ENCODE measurements at regions not wholly inside any gene's neighbourhood (a gene's known extent, or its start where the extent isn't known, plus 50 kb on each side); places are given as distances from the start of the nearest gene placed in this dataset.

- DNase-seq (ENCODE audit: low read depth in 2 of 2, low spot score in 1 of 2) = no peak
These were observed 443.8 kb upstream of the USP24 start for GRCh38 chr1:55658917-55659316.

GRCh38 chr1:55654750-55655149, 439.6 kb upstream of the USP24 start:
- DNase-seq (ENCODE audit: low read depth in 2 of 2, low spot score in 1 of 2) = no peak

GRCh38 chr1:55654171-55654570, 439.0 kb upstream of the USP24 start:
- DNase-seq (ENCODE audit: low read depth in 2 of 2, low spot score in 1 of 2) = no peak

- DNase-seq (ENCODE audit: low read depth in 2 of 2, low spot score in 1 of 2) = no peak
These were observed 435.3 kb upstream of the USP24 start for GRCh38 chr1:55650444-55650843.

- no peak for DNase-seq (ENCODE audit: low read depth in 2 of 2, low spot score in 1 of 2)
These were observed 431.0 kb upstream of the USP24 start for GRCh38 chr1:55646181-55646580.

- no peak for DNase-seq (ENCODE audit: low read depth in 2 of 2, low spot score in 1 of 2)
These were observed 430.1 kb upstream of the USP24 start for GRCh38 chr1:55645270-55645669.

- DNase-seq (ENCODE audit: low read depth in 2 of 2, low spot score in 1 of 2) = no peak
These were observed 426.8 kb upstream of the USP24 start for GRCh38 chr1:55641947-55642346.

GRCh38 chr1:55640708-55641473, 425.7 kb upstream of the USP24 start:
- DNase-seq (ENCODE audit: low read depth in 2 of 2, low spot score in 1 of 2) = no peak

GRCh38 chr1:55639526-55639925, 424.4 kb upstream of the USP24 start:
- DNase-seq (ENCODE audit: low read depth in 2 of 2, low spot score in 1 of 2) = no peak

- DNase-seq (ENCODE audit: low read depth in 2 of 2, low spot score in 1 of 2) = no peak
These were observed 423.9 kb upstream of the USP24 start for GRCh38 chr1:55639051-55639450.

- no peak for DNase-seq (ENCODE audit: low read depth in 2 of 2, low spot score in 1 of 2)
These were observed 421.5 kb upstream of the USP24 start for GRCh38 chr1:55636696-55637095.

- DNase-seq (ENCODE audit: low read depth in 2 of 2, low spot score in 1 of 2) = no peak
These were observed 420.7 kb upstream of the USP24 start for GRCh38 chr1:55635856-55636255.

GRCh38 chr1:55634516-55634915, 419.4 kb upstream of the USP24 start:
- no peak for DNase-seq (ENCODE audit: low read depth in 2 of 2, low spot score in 1 of 2)

GRCh38 chr1:55632906-55633305, 417.7 kb upstream of the USP24 start:
- DNase-seq (ENCODE audit: low read depth in 2 of 2, low spot score in 1 of 2) = no peak

- DNase-seq (ENCODE audit: low read depth in 2 of 2, low spot score in 1 of 2) = no peak
These were observed 416.9 kb upstream of the USP24 start for GRCh38 chr1:55632058-55632457.

- DNase-seq (ENCODE audit: low read depth in 2 of 2, low spot score in 1 of 2) = no peak
These were observed 416.3 kb upstream of the USP24 start for GRCh38 chr1:55631509-55631908.

GRCh38 chr1:55626326-55626725, 411.2 kb upstream of the USP24 start:
- DNase-seq (ENCODE audit: low read depth in 2 of 2, low spot score in 1 of 2) = no peak

- no peak for DNase-seq (ENCODE audit: low read depth in 2 of 2, low spot score in 1 of 2)
These were observed 409.6 kb upstream of the USP24 start for GRCh38 chr1:55624766-55625165.

GRCh38 chr1:55623311-55623710, 408.1 kb upstream of the USP24 start:
- DNase-seq (ENCODE audit: low read depth in 2 of 2, low spot score in 1 of 2) = no peak

GRCh38 chr1:55622074-55622473, 406.9 kb upstream of the USP24 start:
- DNase-seq (ENCODE audit: low read depth in 2 of 2, low spot score in 1 of 2) = no peak

- DNase-seq (ENCODE audit: low read depth in 2 of 2, low spot score in 1 of 2) = no peak
These were observed 403.0 kb upstream of the USP24 start for GRCh38 chr1:55618199-55618598.

- DNase-seq (ENCODE audit: low read depth in 2 of 2, low spot score in 1 of 2) = no peak
These were observed 402.3 kb upstream of the USP24 start for GRCh38 chr1:55617288-55617982.

GRCh38 chr1:55612988-55613387, 397.8 kb upstream of the USP24 start:
- no peak for DNase-seq (ENCODE audit: low read depth in 2 of 2, low spot score in 1 of 2)

Data from stimulated activated CD8-positive, alpha-beta memory T cell treated with anti-CD3 and anti-CD28 coated beads, Interleukin-4, amount 100 ng/mL, for 4 hours (primary cell).